ENCODE measurements at regions not wholly inside any gene's neighbourhood (a gene's known extent, or its start where the extent isn't known, plus 50 kb on each side); places are given as distances from the start of the nearest gene placed in this dataset.
"Not testable (repeated sequence)": the region's sequence is repeated elsewhere in the genome, so short reads cannot be mapped to it uniquely, and the experiment has no call there.

- no peaks in the 10 kb centered on the region for H3K27me3 ChIP-seq (ENCODE audit: insufficient read depth, low read depth, low read length)
- no peak overlapping the region for H3K27ac ChIP-seq (ENCODE audit: low read length)
- no peak overlapping the region for H2AFZ ChIP-seq (ENCODE audit: low read depth, low read length)
- H3F3A ChIP-seq (ENCODE audit: insufficient read depth, low read length, poor library complexity, severe bottlenecking): no peaks in the 10 kb centered on the region
- no peak overlapping the region for H3K4me3 ChIP-seq (ENCODE audit: low read length)
- no peak overlapping the region for H3K4me2 ChIP-seq (ENCODE audit: low read length)
- H3K9me2 ChIP-seq (ENCODE audit: insufficient read depth, low read length): no peaks in the 10 kb centered on the region
- no peaks in the 10 kb centered on the region for H3K9me3 ChIP-seq (ENCODE audit: low read length)
- no peak for TF ChIP-seq EZH2 (IDR thresholded peaks at IDR 0.05; ENCODE audit: borderline replicate concordance, insufficient read depth, low read length, poor library complexity, severe bottlenecking)
- no peak for TF ChIP-seq MXI1 (conservative IDR thresholded peaks at IDR 0.05; ENCODE audit: poor library complexity, severe bottlenecking)
- TF ChIP-seq EP300 (conservative IDR thresholded peaks at IDR 0.05; ENCODE audit: poor library complexity, severe bottlenecking): no peak
- no peak for TF ChIP-seq TAF1 (IDR thresholded peaks at IDR 0.05; ENCODE audit: low read depth)
- TF ChIP-seq RAD21 (conservative IDR thresholded peaks at IDR 0.05): no peak
- TF ChIP-seq POLR2AphosphoS5 (IDR thresholded peaks at IDR 0.05): no peak
- no peak for TF ChIP-seq REST (IDR thresholded peaks at IDR 0.05; ENCODE audit: borderline replicate concordance)
- no peak for TF ChIP-seq CTCF (IDR thresholded peaks at IDR 0.05; ENCODE audit: poor library complexity, severe bottlenecking)
- no peak for TF ChIP-seq SMC3 (conservative IDR thresholded peaks at IDR 0.05; ENCODE audit: poor library complexity)
- H3K79me2 ChIP-seq (replicated peaks; ENCODE audit: insufficient read depth, low read length): no peaks in the 10 kb centered on the region
- no peaks in the 10 kb centered on the region for H4K20me1 ChIP-seq (ENCODE audit: insufficient read depth)
- H3K9ac ChIP-seq (ENCODE audit: low read length): no peak overlapping the region
- H3K36me3 ChIP-seq (ENCODE audit: insufficient read depth, low read length): no peaks in the 10 kb centered on the region
Observed at GRCh38 chr2:36097022-36097421, 258.6 kb upstream of the CRIM1 start.

- not testable (repeated sequence) for H3K9me2 ChIP-seq (ENCODE audit: insufficient read depth, low read length); H3K4me2 ChIP-seq (ENCODE audit: low read length); H3K9me3 ChIP-seq (ENCODE audit: low read length); H3K27ac ChIP-seq (ENCODE audit: low read length); H3K9ac ChIP-seq (ENCODE audit: low read length); H2AFZ ChIP-seq (ENCODE audit: low read depth, low read length); H3K4me3 ChIP-seq (ENCODE audit: low read length); H3K27me3 ChIP-seq (ENCODE audit: insufficient read depth, low read depth, low read length); H3F3A ChIP-seq (ENCODE audit: insufficient read depth, low read length, poor library complexity, severe bottlenecking); H3K36me3 ChIP-seq (ENCODE audit: insufficient read depth, low read length); H4K20me1 ChIP-seq (ENCODE audit: insufficient read depth); H3K79me2 ChIP-seq (replicated peaks; ENCODE audit: insufficient read depth, low read length)
Observed at GRCh38 chr2:36091844-36092741, 263.5 kb upstream of the CRIM1 start.
